Thyroid gland (tissue), 4 donors: ENCODE measurements at regions not wholly inside any gene's neighbourhood (a gene's known extent, or its start where the extent isn't known, plus 50 kb on each side); places are given as distances from the start of the nearest gene placed in this dataset.

Source experiments
- CTCF ChIP-seq, 6 experiments: fragments of 200-600 bp in 3 of 6; fragments of 450-650 bp in 3 of 6; sonication (generic) in 3 of 6; IDR thresholded peaks; one replicate each; pipeline ENCODE4 v1.5.1; 2016 to 2019; ENCODE audit warnings: antibody characterized with exemption in 6 of 6, mild to moderate bottlenecking in 2 of 6, inconsistent platforms in 1 of 6, moderate library complexity in 1 of 6
- POLR2A ChIP-seq, 2 donors: fragments of 450-650 bp; IDR thresholded peaks; one replicate each; pipeline ENCODE4 v1.6.1; 2017; ENCODE audit warnings: antibody characterized with exemption in 2 of 2, mild to moderate bottlenecking in 2 of 2, moderate library complexity in 1 of 2

GRCh38 chr9:7293091-7293490, 506.5 kb downstream of the DMAC1 start:
- TF ChIP-seq CTCF (IDR thresholded peaks at IDR 0.05) (no peak), POLR2A (IDR thresholded peaks at IDR 0.05) (no peak)
